Neuronal stem cell (in vitro differentiated cells): ENCODE measurements at regions not wholly inside any gene's neighbourhood (a gene's known extent, or its start where the extent isn't known, plus 50 kb on each side); places are given as distances from the start of the nearest gene placed in this dataset.

Experiments
- DNase-seq: peaks from one replicate; pipeline ENCODE4 v3.0.0-alpha.2; 2013; ENCODE audit warnings: low spot score
- H2AFZ ChIP-seq: one replicate; pipeline ENCODE4 v1.6.1; 2013; ENCODE audit warnings: mild to moderate bottlenecking, low read length, inconsistent platforms
- H2AK5ac ChIP-seq: 2 replicates; pipeline ENCODE4 v1.6.1; 2013; ENCODE audit warnings: low read depth, mild to moderate bottlenecking, inconsistent platforms, low read length, moderate library complexity, mixed read lengths
- H2BK120ac ChIP-seq: 2 replicates; pipeline ENCODE4 v1.6.1; 2013; ENCODE audit warnings: low read depth, mild to moderate bottlenecking, inconsistent platforms, low read length, moderate library complexity, mixed read lengths
- H2BK12ac ChIP-seq: one replicate; pipeline ENCODE4 v1.6.1; 2013; ENCODE audit warnings: low read length, inconsistent platforms
- H2BK15ac ChIP-seq: 2 replicates; pipeline ENCODE4 v1.6.1; 2013; ENCODE audit warnings: mild to moderate bottlenecking, low read length, inconsistent platforms, mixed read lengths
- H2BK5ac ChIP-seq: one replicate; pipeline ENCODE4 v1.6.1; 2013; ENCODE audit warnings: inconsistent platforms, mild to moderate bottlenecking, low read length, moderate library complexity
- H3K14ac ChIP-seq: one replicate; pipeline ENCODE4 v1.6.1; 2013; ENCODE audit warnings: low read length, inconsistent platforms
- H3K18ac ChIP-seq: 2 replicates; pipeline ENCODE4 v1.6.1; 2013; ENCODE audit warnings: low read length, inconsistent platforms
- H3K23ac ChIP-seq: 2 replicates; pipeline ENCODE4 v1.6.1; 2013; ENCODE audit warnings: low read depth, mild to moderate bottlenecking, mixed read lengths, low read length, inconsistent platforms; ENCODE audit not compliant: poor library complexity
- H3K27ac ChIP-seq: replicated peaks from 3 replicates; pipeline ENCODE4 v1.5.1; 2013; ENCODE audit warnings: low read length, inconsistent platforms
- H3K27me3 ChIP-seq, 3 experiments: 2 replicates each; pipeline ENCODE4 v1.6.1; 2013; ENCODE audit warnings: low read length in 3 of 3, mild to moderate bottlenecking in 2 of 3, inconsistent platforms in 1 of 3, low read depth in 1 of 3, mixed read lengths in 1 of 3, moderate library complexity in 1 of 3; ENCODE audit not compliant: control insufficient read depth in 3 of 3, insufficient read depth in 3 of 3
- H3K36me3 ChIP-seq, 2 donors: replicated peaks in 1 of 2; 2 replicates each; pipeline ENCODE4 v1.6.1; 2013; ENCODE audit warnings: low read length in 2 of 2; ENCODE audit not compliant: control insufficient read depth in 2 of 2, insufficient read depth in 2 of 2
- H3K4ac ChIP-seq: 2 replicates; pipeline ENCODE4 v1.6.1; 2013; ENCODE audit warnings: inconsistent platforms, mild to moderate bottlenecking, low read length, moderate library complexity
- H3K4me1 ChIP-seq, 2 donors: 1 replicate in 1 of 2; 2 replicates in 1 of 2; pipeline ENCODE4 v1.6.1; 2013; ENCODE audit warnings: low read length in 2 of 2, low read depth in 1 of 2; ENCODE audit not compliant: control insufficient read depth in 2 of 2, insufficient read depth in 1 of 2
- H3K4me2 ChIP-seq: one replicate; pipeline ENCODE4 v1.6.1; 2013; ENCODE audit warnings: mild to moderate bottlenecking, low read length, inconsistent platforms; ENCODE audit not compliant: insufficient read depth, poor library complexity, severe bottlenecking
- H3K4me3 ChIP-seq, 2 donors: 2 replicates each; pipeline ENCODE4 v1.5.1; 2013; ENCODE audit warnings: low read length in 2 of 2, mild to moderate bottlenecking in 2 of 2, inconsistent platforms in 1 of 2, moderate library complexity in 1 of 2
- H3K79me1 ChIP-seq: one replicate; pipeline ENCODE4 v1.6.1; 2013; ENCODE audit warnings: low read depth, mild to moderate bottlenecking, inconsistent platforms, low read length, moderate library complexity
- H3K9ac ChIP-seq: one replicate; pipeline ENCODE4 v1.6.1; 2013; ENCODE audit warnings: mild to moderate bottlenecking, low read depth, low read length, inconsistent platforms; ENCODE audit not compliant: poor library complexity
- H3K9me3 ChIP-seq, 2 donors: replicated peaks in 1 of 2; 2 replicates each; pipeline versions ENCODE3 to v1.6.1; 2013; ENCODE audit warnings: low read length in 2 of 2, mild to moderate bottlenecking in 2 of 2, inconsistent platforms in 1 of 2, low read depth in 1 of 2, mixed read lengths in 1 of 2, moderate library complexity in 1 of 2; ENCODE audit not compliant: control insufficient read depth in 2 of 2, insufficient read depth in 1 of 2
- H4K8ac ChIP-seq: one replicate; pipeline ENCODE4 v1.6.1; 2013; ENCODE audit warnings: low read depth, mild to moderate bottlenecking, inconsistent platforms, low read length, moderate library complexity
- H4K91ac ChIP-seq: one replicate; pipeline ENCODE4 v1.6.1; 2013; ENCODE audit warnings: low read length, low read depth, mild to moderate bottlenecking, inconsistent platforms; ENCODE audit not compliant: poor library complexity
- WGBS, 2 donors: extraction: QIAGEN DNeasy Blood & Tissue Kit; methylation state at CpG; one replicate each; pipeline ENCODE4 v1.1.7; 2013; ENCODE audit warnings: missing lambda C conversion rate in 2 of 2, mixed read lengths in 1 of 2; ENCODE audit not compliant: insufficient read length in 2 of 2, insufficient replicate concordance in 1 of 2; ENCODE audit errors: extremely low coverage in 2 of 2; 5-methylcytosine and 5-hydroxymethylcytosine counted together

- Histone ChIP-seq H3K23ac (peak overlapping the region; percentile 6), H2BK15ac (peak overlapping the region; percentile 78), H3K4me3 (no peak overlapping the region), H2BK12ac (no peak overlapping the region), H3K9me3 (peaks cover 0 to 2% of the 10 kb centered on the region in 2 donors), H3K4me1 (peaks cover 3 to 7% of the 10 kb centered on the region in 2 donors), H3K9ac (no peak overlapping the region), H3K18ac (peak overlapping the region; percentile 85), H3K36me3 (no peaks in the 10 kb centered on the region), H2AK5ac (peak overlapping the region; percentile 91), H3K27me3 (no peaks in the 10 kb centered on the region), H2AFZ (no peak overlapping the region), H3K79me1 (no peaks in the 10 kb centered on the region), H2BK5ac (no peak overlapping the region), H3K14ac (no peak overlapping the region), H4K8ac (no peak overlapping the region), H3K27ac (no peak overlapping the region), H3K4ac (no peak overlapping the region), H4K91ac (no peak overlapping the region), H2BK120ac (no peak overlapping the region), H3K4me2 (no peak overlapping the region)
- no peak for DNase-seq
- no CpG with 5 or more reads among the region's 18 CpGs for WGBS, 2 donors
Observed at GRCh38 chr2:2867397-2867979, 510.1 kb downstream of the EIPR1 start.

GRCh38 chr2:2866459-2866858, 511.2 kb downstream of the EIPR1 start:
- Histone ChIP-seq H4K91ac (no peak overlapping the region), H3K9ac (no peak overlapping the region)
- no CpG with 5 or more reads among the region's 14 CpGs for WGBS, 2 donors

GRCh38 chr2:2862386-2862785, 515.2 kb downstream of the EIPR1 start:
- no CpG with 5 or more reads among the region's 5 CpGs for WGBS, 2 donors
- H2BK120ac ChIP-seq, result no peak overlapping the region
- no peak overlapping the region for H2BK12ac ChIP-seq
- H3K9me3 ChIP-seq, result peaks cover 0 to 8% of the 10 kb centered on the region in 2 donors
- no peak overlapping the region for H2BK15ac ChIP-seq
- no peak overlapping the region for H3K4me2 ChIP-seq
- H2AK5ac ChIP-seq, result no peak overlapping the region
- H4K8ac ChIP-seq, result no peak overlapping the region
- no peaks in the 10 kb centered on the region for H3K36me3 ChIP-seq
- DNase-seq, result no peak
- H3K14ac ChIP-seq, result no peak overlapping the region
- no peaks in the 10 kb centered on the region for H3K27me3 ChIP-seq
- no peak overlapping the region for H3K23ac ChIP-seq
- H3K18ac ChIP-seq, result peak overlapping the region; percentile 35
- H2AFZ ChIP-seq, result no peak overlapping the region
- no peak overlapping the region for H4K91ac ChIP-seq
- H3K9ac ChIP-seq, result no peak overlapping the region
- no peaks in the 10 kb centered on the region for H3K4me1 ChIP-seq
- no peak overlapping the region for H3K4me3 ChIP-seq
- no peaks in the 10 kb centered on the region for H3K79me1 ChIP-seq
- H3K27ac ChIP-seq, result no peak overlapping the region
- no peak overlapping the region for H3K4ac ChIP-seq
- no peak overlapping the region for H2BK5ac ChIP-seq

More at GRCh38 chr2:2866459-2866858, 511.2 kb downstream of the EIPR1 start:
- no peak overlapping the region for H3K4ac ChIP-seq
- no peak for DNase-seq
- H3K23ac ChIP-seq, result no peak overlapping the region
- no peak overlapping the region for H2BK12ac ChIP-seq
- H3K9me3 ChIP-seq, result peaks cover 0 to 2% of the 10 kb centered on the region in 2 donors
- H2AFZ ChIP-seq, result no peak overlapping the region
- no peak overlapping the region for H4K8ac ChIP-seq
- peak overlapping the region; percentile 88 for H3K18ac ChIP-seq
- no peak overlapping the region for H2BK15ac ChIP-seq
- H3K79me1 ChIP-seq, result no peaks in the 10 kb centered on the region
- no peaks in the 10 kb centered on the region for H3K36me3 ChIP-seq
- no peak overlapping the region for H3K27ac ChIP-seq
- H2AK5ac ChIP-seq, result no peak overlapping the region
- H2BK5ac ChIP-seq, result no peak overlapping the region
- no peak overlapping the region for H3K14ac ChIP-seq
- peaks cover 0 to 4% of the 10 kb centered on the region in 2 donors for H3K4me1 ChIP-seq
- no peak overlapping the region for H2BK120ac ChIP-seq
- H3K4me3 ChIP-seq, result no peak overlapping the region
- H3K4me2 ChIP-seq, result no peak overlapping the region
- H3K27me3 ChIP-seq, result no peaks in the 10 kb centered on the region

GRCh38 chr2:2861666-2862240, 515.9 kb downstream of the EIPR1 start:
- DNase-seq, result no peak
- H3K79me1 ChIP-seq, result no peaks in the 10 kb centered on the region
- no peak overlapping the region for H4K8ac ChIP-seq
- H2BK15ac ChIP-seq, result no peak overlapping the region
- no peaks in the 10 kb centered on the region for H3K4me1 ChIP-seq
- no peaks in the 10 kb centered on the region for H3K27me3 ChIP-seq
- peak overlapping the region; percentile 82 for H2AK5ac ChIP-seq
- no peak overlapping the region for H3K23ac ChIP-seq
- no peak overlapping the region for H2AFZ ChIP-seq
- peaks cover 0 to 8% of the 10 kb centered on the region in 2 donors for H3K9me3 ChIP-seq
- no peaks in the 10 kb centered on the region for H3K36me3 ChIP-seq
- no CpG with 5 or more reads among the region's 19 CpGs for WGBS, 2 donors
- no peak overlapping the region for H4K91ac ChIP-seq
- H3K18ac ChIP-seq, result peak overlapping the region; percentile 52
- H3K4me3 ChIP-seq, result no peak overlapping the region
- no peak overlapping the region for H3K27ac ChIP-seq
- no peak overlapping the region for H3K4ac ChIP-seq
- H3K9ac ChIP-seq, result no peak overlapping the region
- H3K4me2 ChIP-seq, result no peak overlapping the region
- H2BK120ac ChIP-seq, result no peak overlapping the region
- H3K14ac ChIP-seq, result no peak overlapping the region
- H2BK5ac ChIP-seq, result peak overlapping the region; percentile 84
- no peak overlapping the region for H2BK12ac ChIP-seq
